Kidney (tissue), 13 donors: ENCODE measurements at regions not wholly inside any gene's neighbourhood (a gene's known extent, or its start where the extent isn't known, plus 50 kb on each side); places are given as distances from the start of the nearest gene placed in this dataset.
A peak's percentile ranks its signal among the peaks of the same experiment; 100 is the strongest.

Experiments used
- DNase-seq, 5 donors: peaks; one replicate each; pipeline ENCODE4 v3.0.0-alpha.2; 2013 to 2020
- FAIRE-seq: peaks from 2 replicates; lab custom pipeline; 2012; peaks lifted over from hg19 to GRCh38; lab: Jason Lieb, UNC
- H3K27ac ChIP-seq, 2 donors: one replicate each; pipeline ENCODE4 v1.7.0; 2013; ENCODE audit warnings: low read depth in 2 of 2, low read length in 2 of 2, inconsistent platforms in 1 of 2
- H3K27me3 ChIP-seq: one replicate; pipeline ENCODE4 v1.7.1; 2013; ENCODE audit warnings: low read length, inconsistent platforms; ENCODE audit not compliant: control insufficient read depth, insufficient read depth
- H3K36me3 ChIP-seq, 3 donors: one replicate each; pipeline versions ENCODE4 v1.7.0 to v1.7.1; 2013; ENCODE audit warnings: low read length in 3 of 3, control low read depth in 1 of 3, inconsistent platforms in 1 of 3; ENCODE audit not compliant: insufficient read depth in 3 of 3, control insufficient read depth in 2 of 3
- H3K4me1 ChIP-seq, 3 donors: one replicate each; pipeline versions ENCODE4 v1.7.0 to v1.7.1; 2013; ENCODE audit warnings: low read length in 3 of 3, inconsistent platforms in 1 of 3, low read depth in 1 of 3; ENCODE audit not compliant: control insufficient read depth in 2 of 3, insufficient read depth in 2 of 3
- H3K4me3 ChIP-seq, 3 donors: one replicate each; pipeline versions ENCODE4 v1.7.0 to v1.8.1; 2013; ENCODE audit warnings: low read length in 3 of 3, control low read depth in 1 of 3, inconsistent platforms in 1 of 3
- H3K9ac ChIP-seq, 3 donors: one replicate each; pipeline versions ENCODE4 v1.7.0 to v1.7.1; 2013; ENCODE audit warnings: low read length in 3 of 3, control low read depth in 1 of 3, inconsistent platforms in 1 of 3
- H3K9me3 ChIP-seq, 3 donors: one replicate each; pipeline versions ENCODE4 v1.7.0 to v1.7.1; 2013; ENCODE audit warnings: low read length in 3 of 3, control low read depth in 1 of 3, inconsistent platforms in 1 of 3; ENCODE audit not compliant: control insufficient read depth in 2 of 3, insufficient read depth in 1 of 3
- intact Hi-C: fragments of 100-400 bp; cut with DNase I; formaldehyde crosslinking; loops from one replicate; pipeline ENCODE4 v1.11.1; 2022
- TF ChIP-seq, protein P1 (sequence below): IDR thresholded peaks from 3 replicates; pipeline ENCODE4 v1.5.1; 2012; ENCODE audit warnings: mild to moderate bottlenecking, moderate library complexity, borderline replicate concordance; ENCODE audit not compliant: insufficient read depth; ENCODE audit errors: extremely low read depth
- donor health status: control.
- donor health status: control.
- donor health status: control.
- donor health status: control.
- donor health status: control.
- donor health status: DM: yes; HTN: yes; CAD: no.
- donor health status: Normal renal cell carcinoma (clear cell type).

DNA sequence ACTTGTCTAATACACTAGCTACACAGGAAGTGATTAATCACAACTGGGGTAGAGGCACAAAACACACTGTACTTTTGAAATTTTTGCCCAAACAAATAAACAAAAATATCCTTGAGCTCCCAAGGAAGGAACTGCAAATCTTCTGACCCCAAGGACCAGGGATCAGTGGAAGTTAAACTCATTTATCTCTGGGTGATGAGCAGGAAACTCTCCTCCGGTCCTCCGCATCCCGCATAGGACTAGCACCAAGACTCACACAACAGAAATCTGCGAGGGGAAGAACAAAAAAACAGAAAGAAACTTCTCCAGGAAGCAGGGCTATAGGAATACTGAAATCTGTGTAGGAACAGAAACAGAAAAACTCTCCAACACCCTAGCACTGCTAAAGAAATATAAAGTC, 650.3 kb downstream of the DCDC2C start:
- no peaks in the 10 kb centered on the region for H3K36me3 ChIP-seq
- TF ChIP-seq, protein P1, sequence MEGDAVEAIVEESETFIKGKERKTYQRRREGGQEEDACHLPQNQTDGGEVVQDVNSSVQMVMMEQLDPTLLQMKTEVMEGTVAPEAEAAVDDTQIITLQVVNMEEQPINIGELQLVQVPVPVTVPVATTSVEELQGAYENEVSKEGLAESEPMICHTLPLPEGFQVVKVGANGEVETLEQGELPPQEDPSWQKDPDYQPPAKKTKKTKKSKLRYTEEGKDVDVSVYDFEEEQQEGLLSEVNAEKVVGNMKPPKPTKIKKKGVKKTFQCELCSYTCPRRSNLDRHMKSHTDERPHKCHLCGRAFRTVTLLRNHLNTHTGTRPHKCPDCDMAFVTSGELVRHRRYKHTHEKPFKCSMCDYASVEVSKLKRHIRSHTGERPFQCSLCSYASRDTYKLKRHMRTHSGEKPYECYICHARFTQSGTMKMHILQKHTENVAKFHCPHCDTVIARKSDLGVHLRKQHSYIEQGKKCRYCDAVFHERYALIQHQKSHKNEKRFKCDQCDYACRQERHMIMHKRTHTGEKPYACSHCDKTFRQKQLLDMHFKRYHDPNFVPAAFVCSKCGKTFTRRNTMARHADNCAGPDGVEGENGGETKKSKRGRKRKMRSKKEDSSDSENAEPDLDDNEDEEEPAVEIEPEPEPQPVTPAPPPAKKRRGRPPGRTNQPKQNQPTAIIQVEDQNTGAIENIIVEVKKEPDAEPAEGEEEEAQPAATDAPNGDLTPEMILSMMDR = no peak
- intact Hi-C loops = no loop called here
- H3K9ac ChIP-seq = no peak overlapping the region
- peak in 1 of 5 donors; percentile 23 for DNase-seq
- no peaks in the 10 kb centered on the region for H3K27me3 ChIP-seq
- no peak for FAIRE-seq
- H3K4me3 ChIP-seq = no peak overlapping the region
- no peak overlapping the region for H3K27ac ChIP-seq
- no peaks in the 10 kb centered on the region for H3K4me1 ChIP-seq
- no peaks in the 10 kb centered on the region for H3K9me3 ChIP-seq

DNA sequence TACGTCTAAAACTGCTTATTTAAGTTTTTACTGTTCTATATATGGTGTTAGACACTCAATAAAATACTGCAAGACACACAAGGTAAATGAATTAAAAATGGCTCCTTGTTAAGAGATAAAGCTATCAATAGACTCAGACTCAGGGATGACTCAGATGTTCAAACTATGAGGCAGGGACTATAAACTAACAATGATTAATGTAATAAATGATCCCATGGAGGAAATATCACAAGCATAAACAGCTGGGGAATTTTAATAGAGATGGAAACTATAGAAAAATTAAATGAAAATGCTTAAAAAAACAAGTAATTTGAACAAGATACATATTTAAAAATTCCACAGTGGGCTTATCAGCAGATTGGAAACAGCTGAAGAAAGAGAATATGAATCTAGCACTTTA, 650.8 kb downstream of the DCDC2C start:
- Histone ChIP-seq H3K9me3 (no peaks in the 10 kb centered on the region), H3K27ac (no peak overlapping the region), H3K4me3 (no peak overlapping the region), H3K27me3 (no peaks in the 10 kb centered on the region), H3K9ac (no peak overlapping the region), H3K36me3 (no peaks in the 10 kb centered on the region), H3K4me1 (no peaks in the 10 kb centered on the region)
- FAIRE-seq (no peak), DNase-seq (peak in 1 of 5 donors; percentile 23)
- intact Hi-C loops = no loop called here
- TF ChIP-seq, protein P1 = no peak

DNA sequence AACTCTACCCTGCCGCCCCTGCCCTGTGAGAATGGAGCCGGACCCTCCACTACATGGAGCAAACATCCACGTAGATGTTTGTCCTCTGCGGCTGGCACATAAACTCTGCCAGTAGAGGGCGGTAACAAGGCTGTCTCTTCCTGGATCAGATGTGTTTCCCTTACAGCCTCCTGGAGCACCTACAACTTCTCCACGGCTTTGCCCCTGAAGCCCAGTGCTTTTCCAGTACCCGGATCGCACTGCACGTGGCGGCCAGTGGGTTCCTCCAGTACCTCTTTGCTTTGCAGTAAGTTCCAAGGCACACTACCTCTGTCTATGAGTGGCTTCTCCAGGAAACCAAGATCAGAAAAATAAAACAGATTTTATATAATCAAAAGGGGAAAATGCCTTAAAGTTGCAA, 651.3 kb downstream of the DCDC2C start:
- Histone ChIP-seq H3K36me3 (no peaks in the 10 kb centered on the region), H3K9me3 (no peaks in the 10 kb centered on the region), H3K9ac (no peak overlapping the region), H3K27me3 (no peaks in the 10 kb centered on the region), H3K4me3 (no peak overlapping the region), H3K27ac (no peak overlapping the region), H3K4me1 (no peaks in the 10 kb centered on the region)
- DNase-seq = peak in 2 of 5 donors; percentile 12 to 31
- FAIRE-seq = no peak
- intact Hi-C loops = no loop called here
- TF ChIP-seq, protein P1 = peak; percentile 27

DNA sequence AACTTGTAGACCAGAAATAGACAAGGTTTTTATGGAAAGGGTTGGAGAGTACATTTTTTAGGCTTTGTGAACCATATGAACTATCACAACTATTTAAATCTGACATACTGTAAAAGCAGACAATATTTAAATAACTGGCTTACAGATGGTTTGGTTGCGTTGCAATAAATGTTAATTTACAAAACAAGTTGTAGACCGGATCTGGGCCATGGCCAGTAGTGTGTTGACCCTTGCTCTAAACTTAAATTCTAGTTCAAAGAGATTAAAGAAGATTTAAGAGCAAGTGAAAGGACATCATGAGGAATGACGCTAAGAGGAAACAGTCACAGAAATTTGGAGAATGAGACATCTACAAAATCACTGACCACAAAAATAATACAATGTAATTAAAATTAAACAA, 652.7 kb downstream of the DCDC2C start:
- DNase-seq (peak in 3 of 5 donors; percentile 30 to 73 (median 41)), FAIRE-seq (no peak)
- H3K36me3 ChIP-seq = no peaks in the 10 kb centered on the region
- no peaks in the 10 kb centered on the region for H3K27me3 ChIP-seq
- H3K9ac ChIP-seq = no peak overlapping the region
- no peak overlapping the region for H3K27ac ChIP-seq
- TF ChIP-seq, protein P1 = no peak
- no peaks in the 10 kb centered on the region for H3K4me1 ChIP-seq
- no peak overlapping the region for H3K4me3 ChIP-seq
- intact Hi-C loops = no loop called here
- no peaks in the 10 kb centered on the region for H3K9me3 ChIP-seq
